ENCODE measurements at regions not wholly inside any gene's neighbourhood (a gene's known extent, or its start where the extent isn't known, plus 50 kb on each side); places are given as distances from the start of the nearest gene placed in this dataset.

DNA sequence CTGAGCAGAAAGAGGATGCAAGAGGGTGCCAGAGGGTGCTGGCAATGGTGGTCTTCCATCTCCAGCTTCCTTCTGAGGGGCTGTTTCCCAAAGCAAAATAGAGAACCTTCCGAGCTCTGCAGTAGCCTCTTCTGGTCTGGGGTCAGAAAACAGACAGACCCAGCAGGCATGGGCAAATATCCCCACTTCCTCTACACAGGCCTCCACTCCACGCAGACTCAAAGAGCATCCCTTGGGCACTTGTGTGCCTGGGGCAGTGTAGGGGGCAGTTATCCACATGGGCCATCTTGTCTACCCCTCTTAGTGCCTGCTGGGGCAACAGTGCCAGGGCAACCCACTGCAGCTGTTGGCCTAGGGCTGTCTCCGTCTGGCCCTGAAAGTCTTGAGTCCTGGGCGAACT lies 231.9 kb downstream of the TTC8 start:
- intact Hi-C loops (cut with micrococcal nuclease; ENCODE audit: unreplicated experiment): no loop called here
- DNase-seq: no peak
- H3K4me1 Mint-ChIP-seq (ENCODE audit: low read depth, unreplicated experiment): no peaks in the 10 kb centered on the region
- no TSS peak for BruUV-seq (replicated peaks)
- H3K27ac Mint-ChIP-seq (ENCODE audit: unreplicated experiment): no peak overlapping the region
- no peaks in the 10 kb centered on the region for H3K36me3 Mint-ChIP-seq (ENCODE audit: insufficient read depth, unreplicated experiment)
- H3K9me3 Mint-ChIP-seq (ENCODE audit: low read depth, unreplicated experiment): peaks cover 6% of the 10 kb centered on the region
- TF ChIP-seq, protein P1, sequence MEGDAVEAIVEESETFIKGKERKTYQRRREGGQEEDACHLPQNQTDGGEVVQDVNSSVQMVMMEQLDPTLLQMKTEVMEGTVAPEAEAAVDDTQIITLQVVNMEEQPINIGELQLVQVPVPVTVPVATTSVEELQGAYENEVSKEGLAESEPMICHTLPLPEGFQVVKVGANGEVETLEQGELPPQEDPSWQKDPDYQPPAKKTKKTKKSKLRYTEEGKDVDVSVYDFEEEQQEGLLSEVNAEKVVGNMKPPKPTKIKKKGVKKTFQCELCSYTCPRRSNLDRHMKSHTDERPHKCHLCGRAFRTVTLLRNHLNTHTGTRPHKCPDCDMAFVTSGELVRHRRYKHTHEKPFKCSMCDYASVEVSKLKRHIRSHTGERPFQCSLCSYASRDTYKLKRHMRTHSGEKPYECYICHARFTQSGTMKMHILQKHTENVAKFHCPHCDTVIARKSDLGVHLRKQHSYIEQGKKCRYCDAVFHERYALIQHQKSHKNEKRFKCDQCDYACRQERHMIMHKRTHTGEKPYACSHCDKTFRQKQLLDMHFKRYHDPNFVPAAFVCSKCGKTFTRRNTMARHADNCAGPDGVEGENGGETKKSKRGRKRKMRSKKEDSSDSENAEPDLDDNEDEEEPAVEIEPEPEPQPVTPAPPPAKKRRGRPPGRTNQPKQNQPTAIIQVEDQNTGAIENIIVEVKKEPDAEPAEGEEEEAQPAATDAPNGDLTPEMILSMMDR (IDR thresholded peaks at IDR 0.05; ENCODE audit: unreplicated experiment): no peak
- CTCF ChIA-PET: no interaction called here
- no peaks in the 10 kb centered on the region for H3K27me3 Mint-ChIP-seq (ENCODE audit: unreplicated experiment)
- no peak overlapping the region for H3K4me3 Mint-ChIP-seq (ENCODE audit: low read depth, unreplicated experiment)

DNA sequence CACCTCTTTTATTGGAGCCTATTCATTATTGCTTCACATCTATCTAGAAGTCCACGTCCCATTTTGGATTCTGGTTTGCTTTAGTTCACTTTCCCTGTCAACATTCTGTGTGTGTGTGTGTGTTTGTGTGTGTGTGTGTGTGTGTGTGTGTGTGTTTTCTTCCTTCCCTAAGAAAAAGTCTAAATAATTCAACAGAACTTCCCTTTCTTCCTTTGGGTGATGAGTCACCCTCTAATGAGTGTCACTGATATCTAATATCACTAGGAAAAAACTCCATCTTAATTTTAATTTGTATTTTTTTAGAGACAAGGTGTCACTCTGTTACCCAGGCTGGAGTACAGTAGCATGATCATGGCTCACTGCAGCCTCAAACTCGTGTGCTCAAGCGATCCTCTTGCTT lies 234.2 kb downstream of the TTC8 start:
- Mint-ChIP-seq H3K4me3 (ENCODE audit: low read depth, unreplicated experiment) (no peak overlapping the region), H3K4me1 (ENCODE audit: low read depth, unreplicated experiment) (no peaks in the 10 kb centered on the region), H3K9me3 (ENCODE audit: low read depth, unreplicated experiment) (peaks cover 6% of the 10 kb centered on the region), H3K36me3 (ENCODE audit: insufficient read depth, unreplicated experiment) (no peaks in the 10 kb centered on the region), H3K27ac (ENCODE audit: unreplicated experiment) (no peak overlapping the region), H3K27me3 (ENCODE audit: unreplicated experiment) (no peaks in the 10 kb centered on the region)
- no peak for DNase-seq
- TF ChIP-seq, protein P1 (IDR thresholded peaks at IDR 0.05; ENCODE audit: unreplicated experiment): no peak
- BruUV-seq (replicated peaks): no TSS peak
- CTCF ChIA-PET: no interaction called here
- intact Hi-C loops (cut with micrococcal nuclease; ENCODE audit: unreplicated experiment): no loop called here

DNA sequence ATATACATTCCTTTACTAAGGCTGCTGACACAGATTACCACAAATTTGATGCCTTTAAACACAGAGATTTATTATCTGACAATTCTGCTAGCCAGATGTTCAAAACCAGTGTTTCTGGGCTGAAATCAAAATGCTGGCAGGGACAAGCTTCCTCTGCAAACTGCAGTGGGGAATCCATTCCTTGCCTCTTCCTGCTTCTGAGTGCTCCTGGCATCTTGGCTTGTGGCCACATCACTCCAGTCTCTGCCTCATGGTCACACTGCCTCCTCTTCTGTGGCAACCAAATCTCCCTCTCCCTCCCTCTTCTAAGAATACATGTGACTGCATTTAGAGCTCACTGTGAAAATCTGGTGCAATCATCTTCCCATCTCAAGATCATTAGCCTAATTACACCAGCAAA lies 235.7 kb downstream of the TTC8 start:
- Mint-ChIP-seq H3K9me3 (ENCODE audit: low read depth, unreplicated experiment) (peaks cover 6% of the 10 kb centered on the region), H3K27ac (ENCODE audit: unreplicated experiment) (no peak overlapping the region), H3K27me3 (ENCODE audit: unreplicated experiment) (no peaks in the 10 kb centered on the region), H3K4me1 (ENCODE audit: low read depth, unreplicated experiment) (no peaks in the 10 kb centered on the region), H3K36me3 (ENCODE audit: insufficient read depth, unreplicated experiment) (no peaks in the 10 kb centered on the region), H3K4me3 (ENCODE audit: low read depth, unreplicated experiment) (no peak overlapping the region)
- CTCF ChIA-PET: no interaction called here
- intact Hi-C loops (cut with micrococcal nuclease; ENCODE audit: unreplicated experiment): no loop called here
- BruUV-seq (replicated peaks): no TSS peak
- no peak for DNase-seq
- TF ChIP-seq, protein P1 (IDR thresholded peaks at IDR 0.05; ENCODE audit: unreplicated experiment): no peak

DNA sequence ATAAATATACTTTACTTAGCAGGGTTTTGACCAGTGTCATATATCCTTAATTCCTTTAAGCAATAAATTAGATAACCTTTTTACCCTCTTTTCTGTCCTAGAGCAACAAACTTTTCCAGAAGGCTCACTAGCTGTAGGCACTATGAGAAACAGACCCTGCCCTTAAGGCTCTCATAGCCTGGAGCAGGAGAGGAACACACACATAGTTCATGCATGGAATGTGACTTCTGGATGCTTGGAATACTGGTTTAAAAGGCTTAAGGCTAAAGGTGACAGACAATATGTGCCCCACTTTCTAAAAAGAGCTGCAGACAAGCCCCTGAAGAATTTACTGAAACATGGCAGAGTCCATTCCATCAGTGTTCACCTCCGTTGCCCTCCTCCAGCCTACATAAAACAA lies 237.2 kb downstream of the TTC8 start:
- TF ChIP-seq, protein P1 (IDR thresholded peaks at IDR 0.05; ENCODE audit: unreplicated experiment): no peak
- Mint-ChIP-seq H3K27me3 (ENCODE audit: unreplicated experiment) (no peaks in the 10 kb centered on the region), H3K9me3 (ENCODE audit: low read depth, unreplicated experiment) (peaks cover 6% of the 10 kb centered on the region), H3K27ac (ENCODE audit: unreplicated experiment) (no peak overlapping the region), H3K4me3 (ENCODE audit: low read depth, unreplicated experiment) (no peak overlapping the region), H3K4me1 (ENCODE audit: low read depth, unreplicated experiment) (no peaks in the 10 kb centered on the region), H3K36me3 (ENCODE audit: insufficient read depth, unreplicated experiment) (no peaks in the 10 kb centered on the region)
- BruUV-seq (replicated peaks): no TSS peak
- DNase-seq: no peak
- CTCF ChIA-PET: no interaction called here
- intact Hi-C loops (cut with micrococcal nuclease; ENCODE audit: unreplicated experiment): no loop called here

DNA sequence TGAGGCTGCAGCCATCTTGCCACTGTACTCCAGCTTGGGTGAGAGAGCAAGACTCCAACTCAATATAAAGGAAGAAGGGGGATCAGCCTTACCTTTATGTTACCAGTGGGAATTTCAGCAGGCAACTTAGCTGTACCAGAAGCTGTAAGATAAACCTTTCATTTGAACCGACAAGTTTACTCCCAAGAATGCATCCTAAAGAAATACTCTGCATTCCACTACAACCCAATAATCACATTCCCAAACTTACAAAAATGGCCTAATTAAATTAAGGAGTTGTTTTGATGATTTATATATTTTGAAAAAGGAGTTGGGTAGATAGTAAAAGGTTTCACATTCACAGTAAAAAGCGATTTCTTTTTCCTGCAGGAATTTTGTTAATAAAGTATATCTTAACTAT lies 241.4 kb downstream of the TTC8 start:
- Mint-ChIP-seq H3K9me3 (ENCODE audit: low read depth, unreplicated experiment) (no peaks in the 10 kb centered on the region), H3K4me3 (ENCODE audit: low read depth, unreplicated experiment) (no peak overlapping the region), H3K4me1 (ENCODE audit: low read depth, unreplicated experiment) (no peaks in the 10 kb centered on the region), H3K36me3 (ENCODE audit: insufficient read depth, unreplicated experiment) (no peaks in the 10 kb centered on the region), H3K27ac (ENCODE audit: unreplicated experiment) (no peak overlapping the region), H3K27me3 (ENCODE audit: unreplicated experiment) (no peaks in the 10 kb centered on the region)
- TF ChIP-seq, protein P1 (IDR thresholded peaks at IDR 0.05; ENCODE audit: unreplicated experiment): no peak
- intact Hi-C loops (cut with micrococcal nuclease; ENCODE audit: unreplicated experiment): no loop called here
- CTCF ChIA-PET: no interaction called here
- no peak for DNase-seq
- BruUV-seq (replicated peaks): no TSS peak
